ENCODE measurements at regions not wholly inside any gene's neighbourhood (a gene's known extent, or its start where the extent isn't known, plus 50 kb on each side); places are given as distances from the start of the nearest gene placed in this dataset.

GRCh38 chr5:119820016-119820415, 190.7 kb downstream of the FAM170A start:
- no peak for TF ChIP-seq POLR2A (IDR thresholded peaks at IDR 0.05; ENCODE audit: low read length)
- no peak for TF ChIP-seq GATA1 (IDR thresholded peaks at IDR 0.05; ENCODE audit: low read depth, low read length)

Measured in erythroblast (primary cell).